Glomerular visceral epithelial cell (primary cell): ENCODE measurements at regions not wholly inside any gene's neighbourhood (a gene's known extent, or its start where the extent isn't known, plus 50 kb on each side); places are given as distances from the start of the nearest gene placed in this dataset.
"Not testable (repeated sequence)": the region's sequence is repeated elsewhere in the genome, so short reads cannot be mapped to it uniquely, and the experiment has no call there.

Experiments used
- DNase-seq: peaks from one replicate; pipeline ENCODE4 v3.0.0-alpha.2; 2016; ENCODE audit errors: extremely low spot score

- peak; percentile 6 for DNase-seq
These were observed 246.9 kb downstream of the CYLC2 start for GRCh38 chr9:103242025-103242424.

GRCh38 chr9:103242486-103242885 lies 247.4 kb downstream of the CYLC2 start:
- DNase-seq, result no peak

GRCh38 chr9:103243553-103243952 lies 248.4 kb downstream of the CYLC2 start:
- DNase-seq, result no peak

- no peak for DNase-seq
These were observed 250.2 kb downstream of the CYLC2 start for GRCh38 chr9:103245369-103245768.

- no peak for DNase-seq
These were observed 266.8 kb downstream of the CYLC2 start for GRCh38 chr9:103261951-103262350.

- DNase-seq, result no peak
These were observed 270.9 kb downstream of the CYLC2 start for GRCh38 chr9:103266064-103266463.

- DNase-seq, result no peak
These were observed 282.1 kb downstream of the CYLC2 start for GRCh38 chr9:103277240-103277639.

- no peak for DNase-seq
These were observed 286.0 kb downstream of the CYLC2 start for GRCh38 chr9:103281126-103281525.

- DNase-seq, result no peak
These were observed 292.2 kb downstream of the CYLC2 start for GRCh38 chr9:103287361-103287760.

GRCh38 chr9:103296189-103296588 lies 301.1 kb downstream of the CYLC2 start:
- DNase-seq, result no peak

- no peak for DNase-seq
These were observed 305.9 kb downstream of the CYLC2 start for GRCh38 chr9:103301051-103301450.

- DNase-seq, result no peak
These were observed 309.7 kb downstream of the CYLC2 start for GRCh38 chr9:103304797-103305196.

GRCh38 chr9:103319979-103320378 lies 324.8 kb downstream of the CYLC2 start:
- no peak for DNase-seq

GRCh38 chr9:103323699-103324098 lies 328.6 kb downstream of the CYLC2 start:
- DNase-seq, result no peak

- no peak for DNase-seq
These were observed 340.3 kb downstream of the CYLC2 start for GRCh38 chr9:103335461-103335860.

GRCh38 chr9:103355000-103355399 lies 359.9 kb downstream of the CYLC2 start:
- no peak for DNase-seq

GRCh38 chr9:103357980-103358379 lies 362.8 kb downstream of the CYLC2 start:
- DNase-seq, result not testable (repeated sequence)

GRCh38 chr9:103361906-103362305 lies 366.8 kb downstream of the CYLC2 start:
- no peak for DNase-seq

- DNase-seq, result no peak
These were observed 367.9 kb downstream of the CYLC2 start for GRCh38 chr9:103362986-103363385.

- DNase-seq, result peak; percentile 90
These were observed 369.6 kb downstream of the CYLC2 start for GRCh38 chr9:103364753-103365152.

GRCh38 chr9:103371152-103371551 lies 376.0 kb downstream of the CYLC2 start:
- DNase-seq, result no peak

GRCh38 chr9:103372828-103373227 lies 377.7 kb downstream of the CYLC2 start:
- no peak for DNase-seq

GRCh38 chr9:103377667-103378066 lies 382.5 kb downstream of the CYLC2 start:
- no peak for DNase-seq

GRCh38 chr9:103397868-103398600 lies 402.9 kb downstream of the CYLC2 start:
- DNase-seq, result peak; percentile 60
